ENCODE measurements at regions not wholly inside any gene's neighbourhood (a gene's known extent, or its start where the extent isn't known, plus 50 kb on each side); places are given as distances from the start of the nearest gene placed in this dataset.

GRCh38 chr22:34333285-34333684 lies 413.0 kb upstream of the LARGE1 start:
- Histone ChIP-seq H3K79me2 (ENCODE audit: insufficient read depth, low read length) (no peaks in the 10 kb centered on the region), H3K27ac (ENCODE audit: low read depth, low read length) (no peak overlapping the region), H3K9me2 (replicated peaks; ENCODE audit: insufficient read depth, low read length) (no peaks in the 10 kb centered on the region), H2AFZ (ENCODE audit: low read depth, low read length, severe bottlenecking) (no peak overlapping the region), H4K20me1 (ENCODE audit: low read depth, low read length) (no peaks in the 10 kb centered on the region), H3K9me3 (ENCODE audit: insufficient read depth, low read length) (peaks cover 24% of the 10 kb centered on the region; the same call in 1 of the 2 replicates), H3K27me3 (ENCODE audit: low read length) (no peaks in the 10 kb centered on the region), H3K4me3 (ENCODE audit: insufficient read depth, low read length, poor library complexity, severe bottlenecking) (no peak overlapping the region), H3K36me3 (ENCODE audit: low read length) (no peaks in the 10 kb centered on the region), H3K9ac (ENCODE audit: low read length) (no peak overlapping the region), H3K4me2 (ENCODE audit: low read depth, low read length, poor library complexity, severe bottlenecking) (no peak overlapping the region), H3F3A (ENCODE audit: insufficient read depth) (no peaks in the 10 kb centered on the region)
- no peak for TF ChIP-seq EZH2phosphoT487 (conservative IDR thresholded peaks at IDR 0.05; ENCODE audit: low read length)
- TF ChIP-seq, protein P1, sequence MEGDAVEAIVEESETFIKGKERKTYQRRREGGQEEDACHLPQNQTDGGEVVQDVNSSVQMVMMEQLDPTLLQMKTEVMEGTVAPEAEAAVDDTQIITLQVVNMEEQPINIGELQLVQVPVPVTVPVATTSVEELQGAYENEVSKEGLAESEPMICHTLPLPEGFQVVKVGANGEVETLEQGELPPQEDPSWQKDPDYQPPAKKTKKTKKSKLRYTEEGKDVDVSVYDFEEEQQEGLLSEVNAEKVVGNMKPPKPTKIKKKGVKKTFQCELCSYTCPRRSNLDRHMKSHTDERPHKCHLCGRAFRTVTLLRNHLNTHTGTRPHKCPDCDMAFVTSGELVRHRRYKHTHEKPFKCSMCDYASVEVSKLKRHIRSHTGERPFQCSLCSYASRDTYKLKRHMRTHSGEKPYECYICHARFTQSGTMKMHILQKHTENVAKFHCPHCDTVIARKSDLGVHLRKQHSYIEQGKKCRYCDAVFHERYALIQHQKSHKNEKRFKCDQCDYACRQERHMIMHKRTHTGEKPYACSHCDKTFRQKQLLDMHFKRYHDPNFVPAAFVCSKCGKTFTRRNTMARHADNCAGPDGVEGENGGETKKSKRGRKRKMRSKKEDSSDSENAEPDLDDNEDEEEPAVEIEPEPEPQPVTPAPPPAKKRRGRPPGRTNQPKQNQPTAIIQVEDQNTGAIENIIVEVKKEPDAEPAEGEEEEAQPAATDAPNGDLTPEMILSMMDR (IDR thresholded peaks at IDR 0.05; ENCODE audit: insufficient read depth, low read length, poor library complexity, severe bottlenecking), result no peak

- Histone ChIP-seq H2AFZ (ENCODE audit: low read depth, low read length, severe bottlenecking) (no peak overlapping the region), H3K27ac (ENCODE audit: low read depth, low read length) (no peak overlapping the region), H3K9me2 (replicated peaks; ENCODE audit: insufficient read depth, low read length) (no peaks in the 10 kb centered on the region), H3K4me3 (ENCODE audit: insufficient read depth, low read length, poor library complexity, severe bottlenecking) (no peak overlapping the region), H3K36me3 (ENCODE audit: low read length) (no peaks in the 10 kb centered on the region), H3K27me3 (ENCODE audit: low read length) (no peaks in the 10 kb centered on the region), H3K9me3 (ENCODE audit: insufficient read depth, low read length) (peaks cover 24% of the 10 kb centered on the region; the same call in 1 of the 2 replicates), H3K79me2 (ENCODE audit: insufficient read depth, low read length) (no peaks in the 10 kb centered on the region), H3K9ac (ENCODE audit: low read length) (no peak overlapping the region), H3K4me2 (ENCODE audit: low read depth, low read length, poor library complexity, severe bottlenecking) (no peak overlapping the region), H4K20me1 (ENCODE audit: low read depth, low read length) (no peaks in the 10 kb centered on the region), H3F3A (ENCODE audit: insufficient read depth) (no peaks in the 10 kb centered on the region)
- TF ChIP-seq, protein P1 (IDR thresholded peaks at IDR 0.05; ENCODE audit: insufficient read depth, low read length, poor library complexity, severe bottlenecking), result no peak
- no peak for TF ChIP-seq EZH2phosphoT487 (conservative IDR thresholded peaks at IDR 0.05; ENCODE audit: low read length)
Observed at GRCh38 chr22:34334893-34335292, 414.6 kb upstream of the LARGE1 start.

DNA sequence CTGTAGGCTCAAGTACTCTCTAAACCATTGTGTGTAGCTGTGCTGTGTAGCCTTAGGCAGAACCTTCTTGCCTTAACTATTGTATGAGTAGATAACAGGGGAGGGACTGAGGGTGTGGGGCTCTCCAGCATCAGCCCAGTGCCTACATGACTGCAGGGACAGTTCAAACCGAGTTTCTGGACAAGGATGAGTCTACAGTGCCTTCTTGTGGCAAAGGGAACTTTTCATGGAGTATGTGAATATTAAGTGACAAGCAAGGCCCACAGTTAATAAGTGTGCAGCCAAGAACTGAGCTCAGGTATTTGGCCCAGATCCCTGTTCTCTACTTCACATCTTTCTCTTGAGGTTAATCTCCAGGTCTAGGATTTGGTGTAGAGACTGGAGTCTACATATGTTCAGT lies 424.4 kb upstream of the LARGE1 start:
- Histone ChIP-seq H3K4me2 (ENCODE audit: low read depth, low read length, poor library complexity, severe bottlenecking) (no peak overlapping the region), H3K79me2 (ENCODE audit: insufficient read depth, low read length) (no peaks in the 10 kb centered on the region), H3K9me3 (ENCODE audit: insufficient read depth, low read length) (no peaks in the 10 kb centered on the region), H3K27me3 (ENCODE audit: low read length) (no peaks in the 10 kb centered on the region), H2AFZ (ENCODE audit: low read depth, low read length, severe bottlenecking) (no peak overlapping the region), H3K27ac (ENCODE audit: low read depth, low read length) (no peak overlapping the region), H3K36me3 (ENCODE audit: low read length) (no peaks in the 10 kb centered on the region), H3F3A (ENCODE audit: insufficient read depth) (no peaks in the 10 kb centered on the region), H3K9ac (ENCODE audit: low read length) (no peak overlapping the region), H3K4me3 (ENCODE audit: insufficient read depth, low read length, poor library complexity, severe bottlenecking) (no peak overlapping the region), H4K20me1 (ENCODE audit: low read depth, low read length) (no peaks in the 10 kb centered on the region), H3K9me2 (replicated peaks; ENCODE audit: insufficient read depth, low read length) (no peaks in the 10 kb centered on the region)
- TF ChIP-seq, protein P1 (IDR thresholded peaks at IDR 0.05; ENCODE audit: insufficient read depth, low read length, poor library complexity, severe bottlenecking), result no peak
- no peak for TF ChIP-seq EZH2phosphoT487 (conservative IDR thresholded peaks at IDR 0.05; ENCODE audit: low read length)

Data from SU-DHL-6 (cell line).